Progenitor cell of endocrine pancreas (in vitro differentiated cells): ENCODE measurements at regions not wholly inside any gene's neighbourhood (a gene's known extent, or its start where the extent isn't known, plus 50 kb on each side); places are given as distances from the start of the nearest gene placed in this dataset.

Experiments
- DNase-seq: peaks from one replicate; pipeline ENCODE4 v3.0.0; 2021; ENCODE audit warnings: low spot score; ENCODE audit not compliant: unreplicated experiment
- H3K27ac Mint-ChIP-seq: 2 replicates; pipeline ENCODE4 v1.8.0; 2021; ENCODE audit warnings: mild to moderate bottlenecking, moderate library complexity, mixed read lengths
- H3K27me3 Mint-ChIP-seq: 2 replicates; pipeline ENCODE4 v1.8.0; 2021; ENCODE audit warnings: mixed read lengths
- H3K36me3 Mint-ChIP-seq: 2 replicates; pipeline ENCODE4 v1.8.0; 2022; ENCODE audit warnings: mixed read lengths; ENCODE audit not compliant: insufficient read depth
- H3K4me1 Mint-ChIP-seq: 2 replicates; pipeline ENCODE4 v1.8.0; 2021; ENCODE audit warnings: low read depth, mixed read lengths
- H3K4me3 Mint-ChIP-seq: 2 replicates; pipeline ENCODE4 v1.8.0; 2021; ENCODE audit warnings: low read depth, mild to moderate bottlenecking, moderate library complexity, mixed read lengths
- H3K9me3 Mint-ChIP-seq: 2 replicates; pipeline ENCODE4 v1.8.0; 2021; ENCODE audit warnings: low read depth, mixed read lengths
- CTCF ChIP-seq: fragments of 200-600 bp; sonication (generic); IDR thresholded peaks from one replicate; pipeline ENCODE4 v1.5.0; 2021; ENCODE audit warnings: antibody characterized with exemption, mild to moderate bottlenecking; ENCODE audit not compliant: unreplicated experiment

GRCh38 chr10:63697956-63698786, 177.0 kb downstream of the REEP3 start:
- Mint-ChIP-seq H3K36me3 (no peaks in the 10 kb centered on the region), H3K9me3 (no peaks in the 10 kb centered on the region), H3K27ac (peak overlapping the region; percentile 67), H3K4me3 (no peak overlapping the region), H3K4me1 (no peaks in the 10 kb centered on the region), H3K27me3 (peaks cover 4% of the 10 kb centered on the region)
- no peak for TF ChIP-seq CTCF
- DNase-seq: no peak

GRCh38 chr10:63698787-63699150, 177.6 kb downstream of the REEP3 start:
- peaks cover 4% of the 10 kb centered on the region for H3K27me3 Mint-ChIP-seq
- H3K36me3 Mint-ChIP-seq: no peaks in the 10 kb centered on the region
- no peak overlapping the region for H3K4me3 Mint-ChIP-seq
- TF ChIP-seq CTCF: no peak
- no peaks in the 10 kb centered on the region for H3K4me1 Mint-ChIP-seq
- no peak overlapping the region for H3K27ac Mint-ChIP-seq
- DNase-seq: no peak
- no peaks in the 10 kb centered on the region for H3K9me3 Mint-ChIP-seq

- no peak overlapping the region for H3K4me3 Mint-ChIP-seq
- H3K9me3 Mint-ChIP-seq: no peaks in the 10 kb centered on the region
- DNase-seq: no peak
- no peaks in the 10 kb centered on the region for H3K36me3 Mint-ChIP-seq
- no peak for TF ChIP-seq CTCF
- peaks cover 4% of the 10 kb centered on the region for H3K27me3 Mint-ChIP-seq
- no peak overlapping the region for H3K27ac Mint-ChIP-seq
- no peaks in the 10 kb centered on the region for H3K4me1 Mint-ChIP-seq
These were observed 178.8 kb downstream of the REEP3 start for GRCh38 chr10:63699785-63700613.

GRCh38 chr10:63700631-63701156, 179.5 kb downstream of the REEP3 start:
- H3K27me3 Mint-ChIP-seq: peaks cover 4% of the 10 kb centered on the region

More at GRCh38 chr10:63700631-63701156, 179.5 kb downstream of the REEP3 start:
- H3K4me3 Mint-ChIP-seq: no peak overlapping the region
- H3K27ac Mint-ChIP-seq: no peak overlapping the region
- no peak for TF ChIP-seq CTCF
- no peaks in the 10 kb centered on the region for H3K9me3 Mint-ChIP-seq
- H3K4me1 Mint-ChIP-seq: no peaks in the 10 kb centered on the region
- H3K36me3 Mint-ChIP-seq: no peaks in the 10 kb centered on the region
- no peak for DNase-seq
